ENCODE measurements at regions not wholly inside any gene's neighbourhood (a gene's known extent, or its start where the extent isn't known, plus 50 kb on each side); places are given as distances from the start of the nearest gene placed in this dataset.

GRCh38 chr9:75408391-75408790 lies 320.1 kb downstream of the OSTF1 start:
- DNase-seq (ENCODE audit: low read depth in 1 of 2, low spot score in 1 of 2) = no peak

- DNase-seq (ENCODE audit: low read depth in 1 of 2, low spot score in 1 of 2) = no peak
Observed at GRCh38 chr9:75410405-75410804, 322.1 kb downstream of the OSTF1 start.

- DNase-seq (ENCODE audit: low read depth in 1 of 2, low spot score in 1 of 2) = no peak
Observed at GRCh38 chr9:75414371-75415160, 326.3 kb downstream of the OSTF1 start.

GRCh38 chr9:75417471-75417870 lies 329.2 kb downstream of the OSTF1 start:
- DNase-seq (ENCODE audit: low read depth in 1 of 2, low spot score in 1 of 2) = no peak

GRCh38 chr9:75418518-75418917 lies 330.2 kb downstream of the OSTF1 start:
- DNase-seq (ENCODE audit: low read depth in 1 of 2, low spot score in 1 of 2) = no peak

- no peak for DNase-seq (ENCODE audit: low read depth in 1 of 2, low spot score in 1 of 2)
Observed at GRCh38 chr9:75422944-75423522, 334.7 kb downstream of the OSTF1 start.

- DNase-seq (ENCODE audit: low read depth in 1 of 2, low spot score in 1 of 2) = no peak
Observed at GRCh38 chr9:75429531-75430475, 341.5 kb downstream of the OSTF1 start.

GRCh38 chr9:75431375-75431774 lies 343.1 kb downstream of the OSTF1 start:
- no peak for DNase-seq (ENCODE audit: low read depth in 1 of 2, low spot score in 1 of 2)

GRCh38 chr9:75432386-75432785 lies 344.1 kb downstream of the OSTF1 start:
- no peak for DNase-seq (ENCODE audit: low read depth in 1 of 2, low spot score in 1 of 2)

GRCh38 chr9:75432888-75433287 lies 344.6 kb downstream of the OSTF1 start:
- DNase-seq (ENCODE audit: low read depth in 1 of 2, low spot score in 1 of 2) = no peak

- DNase-seq (ENCODE audit: low read depth in 1 of 2, low spot score in 1 of 2) = no peak
Observed at GRCh38 chr9:75438716-75439115, 350.4 kb downstream of the OSTF1 start.

- DNase-seq (ENCODE audit: low read depth in 1 of 2, low spot score in 1 of 2) = no peak
Observed at GRCh38 chr9:75440914-75441313, 352.6 kb downstream of the OSTF1 start.

GRCh38 chr9:75445144-75445543 lies 356.8 kb downstream of the OSTF1 start:
- DNase-seq (ENCODE audit: low read depth in 1 of 2, low spot score in 1 of 2) = no peak

GRCh38 chr9:75447281-75447680 lies 359.0 kb downstream of the OSTF1 start:
- no peak for DNase-seq (ENCODE audit: low read depth in 1 of 2, low spot score in 1 of 2)

- no peak for DNase-seq (ENCODE audit: low read depth in 1 of 2, low spot score in 1 of 2)
Observed at GRCh38 chr9:75448281-75448680, 360.0 kb downstream of the OSTF1 start.

GRCh38 chr9:75448955-75449354 lies 360.6 kb downstream of the OSTF1 start:
- DNase-seq (ENCODE audit: low read depth in 1 of 2, low spot score in 1 of 2) = no peak

- no peak for DNase-seq (ENCODE audit: low read depth in 1 of 2, low spot score in 1 of 2)
Observed at GRCh38 chr9:75451045-75451444, 362.7 kb downstream of the OSTF1 start.

GRCh38 chr9:75451505-75451904 lies 363.2 kb downstream of the OSTF1 start:
- DNase-seq (ENCODE audit: low read depth in 1 of 2, low spot score in 1 of 2) = no peak

- no peak for DNase-seq (ENCODE audit: low read depth in 1 of 2, low spot score in 1 of 2)
Observed at GRCh38 chr9:75452512-75452911, 364.2 kb downstream of the OSTF1 start.

GRCh38 chr9:75454043-75454442 lies 365.7 kb downstream of the OSTF1 start:
- no peak for DNase-seq (ENCODE audit: low read depth in 1 of 2, low spot score in 1 of 2)

- no peak for DNase-seq (ENCODE audit: low read depth in 1 of 2, low spot score in 1 of 2)
Observed at GRCh38 chr9:75454891-75455290, 366.6 kb downstream of the OSTF1 start.

- DNase-seq (ENCODE audit: low read depth in 1 of 2, low spot score in 1 of 2) = no peak
Observed at GRCh38 chr9:75455444-75455921, 367.2 kb downstream of the OSTF1 start.

Data from activated CD4-positive, alpha-beta T cell treated with anti-CD3 and anti-CD28 coated beads, Interleukin-2, amount 50 U/mL, for 24 hours (primary cell).